Transverse colon (tissue), 4 donors: ENCODE measurements at regions not wholly inside any gene's neighbourhood (a gene's known extent, or its start where the extent isn't known, plus 50 kb on each side); places are given as distances from the start of the nearest gene placed in this dataset.

Source experiments
- DNase-seq: peaks from one replicate; pipeline ENCODE4 v3.0.0-alpha.2; 2019
- H3K27ac ChIP-seq, 4 donors: fragments of 200-600 bp; sonication (generic); 2 replicates each; pipeline ENCODE4 v1.5.1; 2016 to 2018; ENCODE audit warnings: inconsistent platforms in 4 of 4
- H3K27me3 ChIP-seq: fragments of 200-600 bp; sonication (generic); 2 replicates; pipeline ENCODE4 v1.5.1; 2017; ENCODE audit warnings: inconsistent platforms
- H3K36me3 ChIP-seq, 4 donors: fragments of 200-600 bp; sonication (generic); 2 replicates each; pipeline ENCODE4 v1.5.1; 2017 to 2019; ENCODE audit warnings: inconsistent platforms in 4 of 4
- H3K4me1 ChIP-seq, 4 donors: fragments of 200-600 bp; sonication (generic); 2 replicates each; pipeline ENCODE4 v1.5.1; 2017 to 2020; ENCODE audit warnings: inconsistent platforms in 4 of 4
- H3K4me3 ChIP-seq, 4 donors: fragments of 200-600 bp; sonication (generic); 1 replicate in 1 of 4; 2 replicates in 3 of 4; pipeline versions ENCODE4 v1.5.1 to v1.6.1; 2017 to 2019; ENCODE audit warnings: inconsistent platforms in 4 of 4
- H3K9me3 ChIP-seq, 2 donors: fragments of 200-600 bp; sonication (generic); 2 replicates each; pipeline ENCODE4 v1.5.1; 2017 to 2019; ENCODE audit warnings: inconsistent platforms in 2 of 2
- CTCF ChIP-seq, 5 experiments: fragments of 200-600 bp in 3 of 5; fragments of 450-650 bp in 2 of 5; sonication (generic) in 3 of 5; IDR thresholded peaks; 1 replicate in 2 of 5; 2 replicates in 3 of 5; pipeline ENCODE4 v1.5.1; 2016 to 2017; ENCODE audit warnings: antibody characterized with exemption in 5 of 5, inconsistent platforms in 3 of 5, mild to moderate bottlenecking in 2 of 5, moderate library complexity in 1 of 5
- EP300 ChIP-seq: sonication (generic); formaldehyde crosslinking; IDR thresholded peaks from one replicate; pipeline ENCODE4 v1.6.1; 2017; ENCODE audit warnings: antibody characterized with exemption, low read depth
- POLR2A ChIP-seq: fragments of 450-650 bp; IDR thresholded peaks from one replicate; pipeline ENCODE4 v1.6.1; 2016; ENCODE audit warnings: antibody characterized with exemption, mild to moderate bottlenecking, moderate library complexity
- POLR2AphosphoS5 ChIP-seq, 3 donors: sonication (generic); formaldehyde crosslinking; IDR thresholded peaks; one replicate each; pipeline ENCODE4 v1.6.1; 2016; ENCODE audit warnings: antibody characterized with exemption in 3 of 3
- WGBS, 2 donors: methylation state at CpG; one replicate each; pipeline ENCODE4 v1.1.5; 2018; ENCODE audit warnings: low coverage in 1 of 2; 5-methylcytosine and 5-hydroxymethylcytosine counted together
- in situ Hi-C, 4 donors: fragments of 200-750 bp; cut with MboI; loops; one replicate each; pipeline versions ENCODE4 v1.15.0 to v1.15.1; 2017; ENCODE audit warnings: low sequenced_read_pairs in 3 of 4, low pct_ligation_motif_present in 1 of 4, low pct_unique_long_range_greater_than_20kb in 1 of 4
- intact Hi-C: fragments of 100-400 bp; cut with DNase I; formaldehyde crosslinking; loops from one replicate; pipeline ENCODE4 v1.15.1; 2023; ENCODE audit warnings: low total_unique reads

- Histone ChIP-seq H3K36me3 (no peaks in the 10 kb centered on the region), H3K27me3 (peaks cover 6% of the 10 kb centered on the region), H3K27ac (no peak overlapping the region), H3K4me3 (no peak overlapping the region), H3K9me3 (no peaks in the 10 kb centered on the region), H3K4me1 (no peaks in the 10 kb centered on the region)
- DNase-seq = no peak
- WGBS, 2 donors = 36 to 48% methylated on average over 4 to 12 of the region's 12 CpGs
- in situ Hi-C loops (loop anchor here in 1 of 4 donors (25.0 kb wide), 1 partner anchor 245 kb away; no protein-coding TSS in a partner anchor), intact Hi-C loops (no loop called here)
- no peak for TF ChIP-seq POLR2AphosphoS5 (IDR thresholded peaks at IDR 0.05)
- TF ChIP-seq EP300 = no peak
- TF ChIP-seq CTCF (IDR thresholded peaks at IDR 0.05) = no peak
- no peak for TF ChIP-seq POLR2A
These were observed 59.1 kb downstream of the BOD1 start for GRCh38 chr5:173557123-173557903.

GRCh38 chr5:173556142-173557028 is 60.1 kb downstream of the BOD1 start:
- H3K27ac ChIP-seq = no peak overlapping the region
- no peaks in the 10 kb centered on the region for H3K36me3 ChIP-seq
- no peak overlapping the region for H3K4me3 ChIP-seq
- WGBS, 2 donors = 65 to 80% methylated on average over 5 to 8 of the region's 8 CpGs
- intact Hi-C loops = no loop called here
- H3K4me1 ChIP-seq = no peaks in the 10 kb centered on the region
- in situ Hi-C loops = loop anchor here in 1 of 4 donors (25.0 kb wide), 1 partner anchor 244 kb away; no protein-coding TSS in a partner anchor
- TF ChIP-seq CTCF (IDR thresholded peaks at IDR 0.05) = no peak
- TF ChIP-seq POLR2A = no peak
- no peak for TF ChIP-seq POLR2AphosphoS5 (IDR thresholded peaks at IDR 0.05)
- no peak for TF ChIP-seq EP300
- DNase-seq = no peak
- peaks cover 6% of the 10 kb centered on the region for H3K27me3 ChIP-seq
- no peaks in the 10 kb centered on the region for H3K9me3 ChIP-seq

- Histone ChIP-seq H3K36me3 (no peaks in the 10 kb centered on the region), H3K4me1 (no peaks in the 10 kb centered on the region), H3K4me3 (no peak overlapping the region), H3K27me3 (peaks cover 6% of the 10 kb centered on the region), H3K27ac (no peak overlapping the region), H3K9me3 (no peaks in the 10 kb centered on the region)
- TF ChIP-seq POLR2A (no peak), POLR2AphosphoS5 (IDR thresholded peaks at IDR 0.05) (no peak), EP300 (no peak), CTCF (IDR thresholded peaks at IDR 0.05) (no peak)
- 18 to 78% methylated on average over 3 to 25 of the region's 30 CpGs for WGBS, 2 donors
- in situ Hi-C loops = loop anchor here in 1 of 4 donors (25.0 kb wide), 1 partner anchor 243 kb away; no protein-coding TSS in a partner anchor
- intact Hi-C loops = no loop called here
- no peak for DNase-seq
These were observed 61.3 kb downstream of the BOD1 start for GRCh38 chr5:173554989-173555705.
